ENCODE measurements at regions not wholly inside any gene's neighbourhood (a gene's known extent, or its start where the extent isn't known, plus 50 kb on each side); places are given as distances from the start of the nearest gene placed in this dataset.

- Histone ChIP-seq H3K4me3 (ENCODE audit: low read length) (no peak overlapping the region; the same call in 1 of the 2 replicates), H3K27ac (ENCODE audit: low read depth, low read length) (no peak overlapping the region), H3K4me1 (ENCODE audit: insufficient read depth, low read length) (peaks cover 8% of the 10 kb centered on the region), H3K9ac (ENCODE audit: low read depth, low read length) (no peak overlapping the region), H3K36me3 (ENCODE audit: insufficient read depth, low read length) (no peaks in the 10 kb centered on the region), H3K9me3 (ENCODE audit: insufficient read depth, low read depth, low read length) (no peaks in the 10 kb centered on the region), H3K27me3 (ENCODE audit: insufficient read depth, low read length) (peaks cover 4% of the 10 kb centered on the region; the same call in 1 of the 2 replicates)
- 87% methylated on average over 20 of the region's 20 CpGs for WGBS
Observed at GRCh38 chr9:129321286-129322021, 143.4 kb upstream of the IER5L start.

- no peak overlapping the region; the same call in 1 of the 2 replicates for H3K27ac ChIP-seq (ENCODE audit: low read depth, low read length)
- peaks cover 4% of the 10 kb centered on the region; the same call in 1 of the 2 replicates for H3K27me3 ChIP-seq (ENCODE audit: insufficient read depth, low read length)
- H3K4me3 ChIP-seq (ENCODE audit: low read length): peak overlapping the region; percentile 29
- 27% methylated on average over 46 of the region's 46 CpGs for WGBS
- H3K9ac ChIP-seq (ENCODE audit: low read depth, low read length): peak overlapping the region; percentile 49; the same call in 1 of the 2 replicates
- H3K36me3 ChIP-seq (ENCODE audit: insufficient read depth, low read length): no peaks in the 10 kb centered on the region
- peaks cover 8% of the 10 kb centered on the region for H3K4me1 ChIP-seq (ENCODE audit: insufficient read depth, low read length)
- H3K9me3 ChIP-seq (ENCODE audit: insufficient read depth, low read depth, low read length): no peaks in the 10 kb centered on the region
Observed at GRCh38 chr9:129320575-129321285, 142.7 kb upstream of the IER5L start.

- WGBS: 63% methylated on average over 14 of the region's 14 CpGs
- Histone ChIP-seq H3K36me3 (ENCODE audit: insufficient read depth, low read length) (no peaks in the 10 kb centered on the region), H3K9ac (ENCODE audit: low read depth, low read length) (peak overlapping the region; percentile 49; the same call in 1 of the 2 replicates), H3K9me3 (ENCODE audit: insufficient read depth, low read depth, low read length) (no peaks in the 10 kb centered on the region), H3K4me3 (ENCODE audit: low read length) (peak overlapping the region; percentile 29), H3K4me1 (ENCODE audit: insufficient read depth, low read length) (peaks cover 8% of the 10 kb centered on the region), H3K27ac (ENCODE audit: low read depth, low read length) (no peak overlapping the region), H3K27me3 (ENCODE audit: insufficient read depth, low read length) (peaks cover 4% of the 10 kb centered on the region; the same call in 1 of the 2 replicates)
Observed at GRCh38 chr9:129319938-129320481, 141.9 kb upstream of the IER5L start.

- WGBS: 90% methylated on average over 30 of the region's 30 CpGs
- peaks cover 8% of the 10 kb centered on the region for H3K4me1 ChIP-seq (ENCODE audit: insufficient read depth, low read length)
Observed at GRCh38 chr9:129319076-129319937, 141.2 kb upstream of the IER5L start.

GRCh38 chr9:129318121-129319075 lies 140.3 kb upstream of the IER5L start:
- Histone ChIP-seq H3K27ac (ENCODE audit: low read depth, low read length) (no peak overlapping the region), H3K9me3 (ENCODE audit: insufficient read depth, low read depth, low read length) (no peaks in the 10 kb centered on the region), H3K4me3 (ENCODE audit: low read length) (no peak overlapping the region), H3K27me3 (ENCODE audit: insufficient read depth, low read length) (peaks cover 4% of the 10 kb centered on the region; the same call in 1 of the 2 replicates), H3K4me1 (ENCODE audit: insufficient read depth, low read length) (peaks cover 8% of the 10 kb centered on the region), H3K36me3 (ENCODE audit: insufficient read depth, low read length) (no peaks in the 10 kb centered on the region), H3K9ac (ENCODE audit: low read depth, low read length) (no peak overlapping the region)
- WGBS: 87% methylated on average over 16 of the region's 16 CpGs

More at GRCh38 chr9:129319076-129319937, 141.2 kb upstream of the IER5L start:
- no peak overlapping the region for H3K27ac ChIP-seq (ENCODE audit: low read depth, low read length)
- peaks cover 4% of the 10 kb centered on the region; the same call in 1 of the 2 replicates for H3K27me3 ChIP-seq (ENCODE audit: insufficient read depth, low read length)
- H3K4me3 ChIP-seq (ENCODE audit: low read length): no peak overlapping the region
- no peaks in the 10 kb centered on the region for H3K9me3 ChIP-seq (ENCODE audit: insufficient read depth, low read depth, low read length)
- no peak overlapping the region for H3K9ac ChIP-seq (ENCODE audit: low read depth, low read length)
- no peaks in the 10 kb centered on the region for H3K36me3 ChIP-seq (ENCODE audit: insufficient read depth, low read length)

- 84% methylated on average over 13 of the region's 13 CpGs for WGBS
- H3K36me3 ChIP-seq (ENCODE audit: insufficient read depth, low read length): no peaks in the 10 kb centered on the region
- peaks cover 4% of the 10 kb centered on the region; the same call in 1 of the 2 replicates for H3K27me3 ChIP-seq (ENCODE audit: insufficient read depth, low read length)
- H3K9me3 ChIP-seq (ENCODE audit: insufficient read depth, low read depth, low read length): no peaks in the 10 kb centered on the region
- no peak overlapping the region for H3K9ac ChIP-seq (ENCODE audit: low read depth, low read length)
- no peak overlapping the region for H3K27ac ChIP-seq (ENCODE audit: low read depth, low read length)
- no peak overlapping the region for H3K4me3 ChIP-seq (ENCODE audit: low read length)
- peaks cover 8% of the 10 kb centered on the region for H3K4me1 ChIP-seq (ENCODE audit: insufficient read depth, low read length)
Observed at GRCh38 chr9:129317179-129318011, 139.3 kb upstream of the IER5L start.

GRCh38 chr9:129316281-129317030 lies 138.4 kb upstream of the IER5L start:
- Histone ChIP-seq H3K9ac (ENCODE audit: low read depth, low read length) (no peak overlapping the region), H3K27ac (ENCODE audit: low read depth, low read length) (no peak overlapping the region), H3K27me3 (ENCODE audit: insufficient read depth, low read length) (peaks cover 4% of the 10 kb centered on the region; the same call in 1 of the 2 replicates), H3K4me1 (ENCODE audit: insufficient read depth, low read length) (peaks cover 8% of the 10 kb centered on the region), H3K4me3 (ENCODE audit: low read length) (no peak overlapping the region), H3K36me3 (ENCODE audit: insufficient read depth, low read length) (no peaks in the 10 kb centered on the region), H3K9me3 (ENCODE audit: insufficient read depth, low read depth, low read length) (no peaks in the 10 kb centered on the region)
- WGBS: 86% methylated on average over 14 of the region's 14 CpGs

GRCh38 chr9:129313331-129313955 lies 135.4 kb upstream of the IER5L start:
- Histone ChIP-seq H3K4me1 (ENCODE audit: insufficient read depth, low read length) (no peaks in the 10 kb centered on the region), H3K27me3 (ENCODE audit: insufficient read depth, low read length) (no peaks in the 10 kb centered on the region), H3K4me3 (ENCODE audit: low read length) (no peak overlapping the region), H3K9me3 (ENCODE audit: insufficient read depth, low read depth, low read length) (0 out of 2 replicates have a peak, but pooled peaks cover 3% of the 10 kb centered on the region), H3K36me3 (ENCODE audit: insufficient read depth, low read length) (no peaks in the 10 kb centered on the region), H3K9ac (ENCODE audit: low read depth, low read length) (no peak overlapping the region), H3K27ac (ENCODE audit: low read depth, low read length) (no peak overlapping the region)
- WGBS: 82% methylated on average over 10 of the region's 10 CpGs
